Sigmoid colon (tissue), 4 donors: ENCODE measurements at regions not wholly inside any gene's neighbourhood (a gene's known extent, or its start where the extent isn't known, plus 50 kb on each side); places are given as distances from the start of the nearest gene placed in this dataset.

ENCODE experiments used
- POLR2A ChIP-seq, 2 donors: fragments of 450-650 bp; IDR thresholded peaks; one replicate each; pipeline ENCODE4 v1.6.1; 2016; ENCODE audit warnings: antibody characterized with exemption in 2 of 2, mild to moderate bottlenecking in 2 of 2, moderate library complexity in 2 of 2
- POLR2AphosphoS5 ChIP-seq, 4 donors: sonication (generic); formaldehyde crosslinking; IDR thresholded peaks; one replicate each; pipeline ENCODE4 v1.6.1; 2017; ENCODE audit warnings: antibody characterized with exemption in 4 of 4
- TF ChIP-seq, protein P1 (sequence below), 4 experiments: fragments of 450-650 bp in 3 of 4; fragments of 200-600 bp in 1 of 4; IDR thresholded peaks; one replicate each; pipeline ENCODE4 v1.5.1; 2016 to 2019; ENCODE audit warnings: antibody characterized with exemption in 4 of 4, mild to moderate bottlenecking in 3 of 4, moderate library complexity in 2 of 4

DNA sequence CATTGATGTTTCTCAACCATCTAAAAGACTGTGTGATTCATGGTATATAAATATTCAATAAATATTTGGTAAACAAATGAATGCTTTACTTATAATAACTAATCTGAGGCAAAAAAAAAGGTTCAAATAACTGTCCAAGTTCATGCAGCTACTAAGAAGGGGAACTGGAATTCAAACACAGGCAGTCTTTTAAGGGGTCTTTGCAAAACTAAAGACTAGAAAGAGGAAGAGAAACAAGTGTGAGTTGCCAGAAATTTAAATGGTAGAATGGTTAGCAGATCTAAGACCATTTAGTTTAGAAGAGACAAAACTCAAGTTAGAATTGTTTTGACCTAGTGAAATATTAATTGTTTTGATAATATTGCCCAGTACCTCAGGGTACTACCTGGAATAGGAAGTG, 642.0 kb upstream of the LRRN3 start:
- no peak for TF ChIP-seq POLR2AphosphoS5 (IDR thresholded peaks at IDR 0.05)
- TF ChIP-seq POLR2A (IDR thresholded peaks at IDR 0.05) = no peak
- TF ChIP-seq, protein P1, sequence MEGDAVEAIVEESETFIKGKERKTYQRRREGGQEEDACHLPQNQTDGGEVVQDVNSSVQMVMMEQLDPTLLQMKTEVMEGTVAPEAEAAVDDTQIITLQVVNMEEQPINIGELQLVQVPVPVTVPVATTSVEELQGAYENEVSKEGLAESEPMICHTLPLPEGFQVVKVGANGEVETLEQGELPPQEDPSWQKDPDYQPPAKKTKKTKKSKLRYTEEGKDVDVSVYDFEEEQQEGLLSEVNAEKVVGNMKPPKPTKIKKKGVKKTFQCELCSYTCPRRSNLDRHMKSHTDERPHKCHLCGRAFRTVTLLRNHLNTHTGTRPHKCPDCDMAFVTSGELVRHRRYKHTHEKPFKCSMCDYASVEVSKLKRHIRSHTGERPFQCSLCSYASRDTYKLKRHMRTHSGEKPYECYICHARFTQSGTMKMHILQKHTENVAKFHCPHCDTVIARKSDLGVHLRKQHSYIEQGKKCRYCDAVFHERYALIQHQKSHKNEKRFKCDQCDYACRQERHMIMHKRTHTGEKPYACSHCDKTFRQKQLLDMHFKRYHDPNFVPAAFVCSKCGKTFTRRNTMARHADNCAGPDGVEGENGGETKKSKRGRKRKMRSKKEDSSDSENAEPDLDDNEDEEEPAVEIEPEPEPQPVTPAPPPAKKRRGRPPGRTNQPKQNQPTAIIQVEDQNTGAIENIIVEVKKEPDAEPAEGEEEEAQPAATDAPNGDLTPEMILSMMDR (IDR thresholded peaks at IDR 0.05) = no peak
